Left lobe of liver (tissue), 2 donors: ENCODE measurements at regions not wholly inside any gene's neighbourhood (a gene's known extent, or its start where the extent isn't known, plus 50 kb on each side); places are given as distances from the start of the nearest gene placed in this dataset.
"Not testable (repeated sequence)": the region's sequence is repeated elsewhere in the genome, so short reads cannot be mapped to it uniquely, and the experiment has no call there.

Source experiments
- ATAC-seq: fragments of 200-7000 bp; cut with Tn5 transposase; one replicate; pipeline ENCODE4 v1.9.1; 2020; ENCODE audit warnings: mild to moderate bottlenecking, moderate library complexity
- DNase-seq: peaks from one replicate; pipeline ENCODE4 v3.0.0-alpha.2; 2020; ENCODE audit warnings: low spot score
- donor health status: DM: no; HTN: no; CAD: no; lungs with moderate emphysema.
- donor health status: DM: no; HTN: yes; CAD: no.

- ATAC-seq (peak; percentile 36), DNase-seq (no peak)
Measured at GRCh38 chrX:145393702-145394235, 146.5 kb downstream of the SPANXN1 start.

GRCh38 chrX:145394344-145394743 lies 147.0 kb downstream of the SPANXN1 start:
- ATAC-seq (no peak), DNase-seq (no peak)

- no peak for DNase-seq
- no peak for ATAC-seq
Measured at GRCh38 chrX:145396612-145397011, 149.3 kb downstream of the SPANXN1 start.

- no peak for DNase-seq
- ATAC-seq = peak; percentile 70
Measured at GRCh38 chrX:145405012-145405411, 157.7 kb downstream of the SPANXN1 start.

- DNase-seq = no peak
- ATAC-seq = no peak
Measured at GRCh38 chrX:145410622-145411021, 163.3 kb downstream of the SPANXN1 start.

GRCh38 chrX:145436211-145436610 lies 188.9 kb downstream of the SPANXN1 start:
- not testable (repeated sequence) for ATAC-seq, DNase-seq

GRCh38 chrX:145464650-145465049 lies 217.3 kb downstream of the SPANXN1 start:
- ATAC-seq (no peak), DNase-seq (no peak)

GRCh38 chrX:145475725-145476124 lies 228.4 kb downstream of the SPANXN1 start:
- DNase-seq (no peak), ATAC-seq (no peak)

- ATAC-seq = no peak
- DNase-seq = no peak
Measured at GRCh38 chrX:145484740-145485139, 237.4 kb downstream of the SPANXN1 start.

GRCh38 chrX:145502670-145503069 lies 255.4 kb downstream of the SPANXN1 start:
- ATAC-seq (no peak), DNase-seq (no peak)

- no peak for ATAC-seq
- no peak for DNase-seq
Measured at GRCh38 chrX:145506214-145506613, 258.9 kb downstream of the SPANXN1 start.

GRCh38 chrX:145524931-145525330 lies 277.6 kb downstream of the SPANXN1 start:
- no peak for ATAC-seq
- DNase-seq = no peak

GRCh38 chrX:145532176-145532780 lies 285.0 kb downstream of the SPANXN1 start:
- ATAC-seq (no peak), DNase-seq (no peak)

- ATAC-seq (no peak), DNase-seq (no peak)
Measured at GRCh38 chrX:145533534-145533933, 284.1 kb upstream of the SLITRK2 start.

GRCh38 chrX:145549496-145549895 lies 268.1 kb upstream of the SLITRK2 start:
- no peak for ATAC-seq
- no peak for DNase-seq

- no peak for DNase-seq
- ATAC-seq = no peak
Measured at GRCh38 chrX:145552643-145553042, 265.0 kb upstream of the SLITRK2 start.

- ATAC-seq = no peak
- DNase-seq = no peak
Measured at GRCh38 chrX:145553702-145554101, 263.9 kb upstream of the SLITRK2 start.

- DNase-seq (no peak), ATAC-seq (no peak)
Measured at GRCh38 chrX:145563159-145563558, 254.5 kb upstream of the SLITRK2 start.

GRCh38 chrX:145609951-145610511 lies 207.6 kb upstream of the SLITRK2 start:
- no peak for ATAC-seq
- no peak for DNase-seq

GRCh38 chrX:145613894-145614293 lies 203.7 kb upstream of the SLITRK2 start:
- no peak for DNase-seq
- no peak for ATAC-seq

GRCh38 chrX:145620666-145621065 lies 197.0 kb upstream of the SLITRK2 start:
- ATAC-seq = no peak
- no peak for DNase-seq

- ATAC-seq = no peak
- no peak for DNase-seq
Measured at GRCh38 chrX:145623453-145623852, 194.2 kb upstream of the SLITRK2 start.

- no peak for ATAC-seq
- no peak for DNase-seq
Measured at GRCh38 chrX:145630081-145630480, 187.5 kb upstream of the SLITRK2 start.
